PFSK-1 (cell line): ENCODE measurements at regions not wholly inside any gene's neighbourhood (a gene's known extent, or its start where the extent isn't known, plus 50 kb on each side); places are given as distances from the start of the nearest gene placed in this dataset.

Experiments
- REST ChIP-seq, 2 experiments: IDR thresholded peaks; 2 replicates each; pipeline versions ENCODE4 v1.6.1 to v1.8.0; 2011 to 2012; ENCODE audit warnings: low read depth in 2 of 2, low read length in 2 of 2, control low read depth in 1 of 2, inconsistent platforms in 1 of 2, mild to moderate bottlenecking in 1 of 2, moderate library complexity in 1 of 2; ENCODE audit not compliant: insufficient read depth in 1 of 2
- TAF1 ChIP-seq: IDR thresholded peaks from 2 replicates; pipeline ENCODE4 v1.6.1; 2012; ENCODE audit warnings: low read length, control low read depth, borderline replicate concordance; ENCODE audit not compliant: insufficient read depth

- TF ChIP-seq TAF1 = no peak
- no peak for TF ChIP-seq REST (IDR thresholded peaks at IDR 0.05; ENCODE audit: insufficient read depth in 1 of 2, low read depth in 2 of 2, low read length in 2 of 2)
Measured at GRCh38 chr16:73202161-73202729, 154.3 kb upstream of the ZFHX3 start.
